H9 (cell line): ENCODE measurements at regions not wholly inside any gene's neighbourhood (a gene's known extent, or its start where the extent isn't known, plus 50 kb on each side); places are given as distances from the start of the nearest gene placed in this dataset.

Source experiments
- DNase-seq: peaks from one replicate; pipeline ENCODE4 v3.0.0-alpha.2; 2017
- H2AFZ ChIP-seq: one replicate; pipeline ENCODE4 v1.6.1; 2013; ENCODE audit warnings: mild to moderate bottlenecking, low read length, control low read depth, moderate library complexity
- H2AK5ac ChIP-seq: 2 replicates; pipeline ENCODE4 v1.6.1; 2013; ENCODE audit warnings: low read length, control low read depth, mixed read lengths; ENCODE audit not compliant: insufficient read length
- H2BK120ac ChIP-seq: one replicate; pipeline ENCODE4 v1.6.1; 2013; ENCODE audit warnings: low read depth, mild to moderate bottlenecking, low read length, control low read depth, inconsistent platforms; ENCODE audit not compliant: poor library complexity, severe bottlenecking
- H2BK12ac ChIP-seq: 2 replicates; pipeline ENCODE4 v1.6.1; 2013; ENCODE audit warnings: low read length, control low read depth, mixed read lengths, low read depth; ENCODE audit not compliant: insufficient read length
- H2BK15ac ChIP-seq: 2 replicates; pipeline ENCODE4 v1.6.1; 2013; ENCODE audit warnings: low read depth, low read length, control low read depth
- H2BK20ac ChIP-seq: one replicate; pipeline ENCODE4 v1.6.1; 2013; ENCODE audit warnings: low read depth, mild to moderate bottlenecking, low read length, control low read depth, inconsistent platforms; ENCODE audit not compliant: poor library complexity, severe bottlenecking
- H2BK5ac ChIP-seq: 2 replicates; pipeline ENCODE4 v1.6.1; 2013; ENCODE audit warnings: low read length, control low read depth, mixed read lengths; ENCODE audit not compliant: insufficient read length
- H3K14ac ChIP-seq: 2 replicates; pipeline ENCODE4 v1.6.1; 2013; ENCODE audit warnings: low read length, control low read depth; ENCODE audit not compliant: insufficient read depth
- H3K18ac ChIP-seq: 2 replicates; pipeline ENCODE4 v1.6.1; 2013; ENCODE audit warnings: low read depth, mild to moderate bottlenecking, mixed read lengths, low read length, control low read depth; ENCODE audit not compliant: insufficient read length
- H3K23ac ChIP-seq: 2 replicates; pipeline ENCODE4 v1.6.1; 2013; ENCODE audit warnings: low read length, control low read depth, mixed read lengths, low read depth; ENCODE audit not compliant: insufficient read length
- H3K23me2 ChIP-seq: 2 replicates; pipeline ENCODE4 v1.6.1; 2013; ENCODE audit warnings: low read depth, mild to moderate bottlenecking, mixed read lengths, low read length, control low read depth; ENCODE audit not compliant: insufficient read length, poor library complexity, severe bottlenecking
- H3K27ac ChIP-seq: 2 replicates; pipeline ENCODE4 v1.5.1; 2013; ENCODE audit warnings: low read length, control low read depth, mixed read lengths, low read depth; ENCODE audit not compliant: insufficient read length
- H3K27me3 ChIP-seq: 2 replicates; pipeline ENCODE4 v1.6.1; 2013; ENCODE audit warnings: low read length, control low read depth, inconsistent platforms; ENCODE audit not compliant: insufficient read depth
- H3K4ac ChIP-seq: 2 replicates; pipeline ENCODE4 v1.6.1; 2013; ENCODE audit warnings: low read depth, mild to moderate bottlenecking, control low read depth, inconsistent platforms, low read length, moderate library complexity
- H3K4me1 ChIP-seq: 2 replicates; pipeline ENCODE4 v1.6.1; 2013; ENCODE audit warnings: low read length, control low read depth, inconsistent platforms; ENCODE audit not compliant: insufficient read depth
- H3K4me2 ChIP-seq: 2 replicates; pipeline ENCODE4 v1.6.1; 2013; ENCODE audit warnings: low read length, control low read depth, mixed read lengths; ENCODE audit not compliant: insufficient read length, insufficient read depth
- H3K56ac ChIP-seq: 2 replicates; pipeline ENCODE4 v1.6.1; 2013; ENCODE audit warnings: low read depth, mild to moderate bottlenecking, mixed read lengths, low read length, control low read depth; ENCODE audit not compliant: insufficient read length
- H3K79me1 ChIP-seq: 2 replicates; pipeline ENCODE4 v1.6.1; 2013; ENCODE audit warnings: low read depth, mild to moderate bottlenecking, moderate library complexity, low read length, control low read depth, inconsistent platforms; ENCODE audit not compliant: insufficient read depth, poor library complexity, severe bottlenecking
- H3K79me2 ChIP-seq: 2 replicates; pipeline ENCODE4 v1.6.1; 2013; ENCODE audit warnings: low read length, control low read depth, inconsistent platforms; ENCODE audit not compliant: insufficient read depth
- H3K9ac ChIP-seq: 2 replicates; pipeline ENCODE4 v1.6.1; 2013; ENCODE audit warnings: low read length, control low read depth, mixed read lengths; ENCODE audit not compliant: insufficient read length; ENCODE audit errors: extremely low read depth
- H3K9me3 ChIP-seq: one replicate; pipeline ENCODE4 v1.6.1; 2013; ENCODE audit warnings: low read depth, low read length, inconsistent platforms; ENCODE audit not compliant: control insufficient read depth
- H3T11ph ChIP-seq: one replicate; pipeline ENCODE4 v1.6.1; 2013; ENCODE audit warnings: mild to moderate bottlenecking, low read length, control low read depth, inconsistent platforms
- H4K20me1 ChIP-seq: one replicate; pipeline ENCODE4 v1.6.1; 2013; ENCODE audit not compliant: control insufficient read depth, insufficient read length, insufficient read depth
- H4K5ac ChIP-seq: 2 replicates; pipeline ENCODE4 v1.6.1; 2013; ENCODE audit warnings: low read depth, mild to moderate bottlenecking, mixed read lengths, low read length, control low read depth; ENCODE audit not compliant: insufficient read length
- H4K8ac ChIP-seq: replicated peaks from 2 replicates; pipeline ENCODE4 v1.6.1; 2013; ENCODE audit warnings: low read length, control low read depth, mixed read lengths, low read depth; ENCODE audit not compliant: insufficient read length
- H4K91ac ChIP-seq: 2 replicates; pipeline ENCODE4 v1.6.1; 2013; ENCODE audit warnings: low read depth, mild to moderate bottlenecking, moderate library complexity, mixed read lengths, low read length, control low read depth; ENCODE audit not compliant: insufficient read length
- H3K27ac Mint-ChIP-seq, 3 experiments: 2 replicates in 2 of 3; 3 replicates in 1 of 3; pipeline ENCODE4 v1.8.0; 2020 to 2021; ENCODE audit warnings: mixed read lengths in 3 of 3, mild to moderate bottlenecking in 1 of 3, moderate library complexity in 1 of 3
- H3K27me3 Mint-ChIP-seq: 2 replicates; pipeline ENCODE4 v1.8.0; 2021; ENCODE audit warnings: low read depth, mild to moderate bottlenecking, moderate library complexity, mixed read lengths
- H3K36me3 Mint-ChIP-seq, 3 experiments: 2 replicates in 2 of 3; 3 replicates in 1 of 3; pipeline ENCODE4 v1.8.0; 2020 to 2021; ENCODE audit warnings: low read depth in 3 of 3, mixed read lengths in 3 of 3; ENCODE audit not compliant: insufficient read depth in 1 of 3
- H3K4me1 Mint-ChIP-seq, 2 experiments: 2 replicates each; pipeline ENCODE4 v1.8.0; 2020; ENCODE audit warnings: mixed read lengths in 2 of 2
- H3K4me3 Mint-ChIP-seq, 2 experiments: 2 replicates in 1 of 2; 3 replicates in 1 of 2; pipeline ENCODE4 v1.8.0; 2020 to 2021; ENCODE audit warnings: mild to moderate bottlenecking in 2 of 2, mixed read lengths in 2 of 2, moderate library complexity in 1 of 2
- H3K9me3 Mint-ChIP-seq, 2 experiments: 2 replicates in 1 of 2; 3 replicates in 1 of 2; pipeline ENCODE4 v1.8.0; 2020; ENCODE audit warnings: mild to moderate bottlenecking in 2 of 2, mixed read lengths in 2 of 2, moderate library complexity in 1 of 2
- WGBS: extraction: QIAGEN DNeasy Blood & Tissue Kit; methylation state at CpG from one replicate; pipeline ENCODE4 v1.1.7; 2013; ENCODE audit warnings: missing lambda C conversion rate, low lambda C conversion rate, mixed read lengths; ENCODE audit not compliant: insufficient read length; ENCODE audit errors: extremely low coverage; 5-methylcytosine and 5-hydroxymethylcytosine counted together
- TF ChIP-seq, protein P1 (sequence below): fragments of 200-600 bp; sonication (generic); conservative IDR thresholded peaks from 3 replicates; pipeline ENCODE4 v1.8.0; 2021; ENCODE audit warnings: antibody characterized with exemption, mild to moderate bottlenecking

DNA sequence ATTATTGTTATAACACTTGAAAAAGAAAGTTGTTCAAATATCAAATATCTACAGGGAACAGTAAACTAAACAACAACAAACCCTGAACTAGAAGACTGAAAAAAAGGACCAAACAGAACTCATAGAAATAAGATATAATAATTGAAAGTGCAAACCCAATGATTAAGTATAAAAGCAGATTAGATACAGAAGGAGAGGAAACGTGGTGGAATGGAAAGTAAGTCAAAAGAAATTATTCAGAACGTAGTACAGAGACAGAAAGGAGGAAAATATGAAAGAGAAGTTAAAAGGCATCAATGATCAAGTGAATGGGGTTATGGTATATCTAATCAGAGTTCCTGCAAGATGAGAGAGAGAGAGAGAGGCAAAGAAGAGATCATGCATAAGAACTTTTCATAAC, 174.2 kb upstream of the DACH1 start:
- Histone ChIP-seq H4K20me1 (no peaks in the 10 kb centered on the region), H3K9ac (no peak overlapping the region), H3T11ph (no peak overlapping the region), H4K8ac (no peak overlapping the region), H2BK12ac (no peak overlapping the region), H3K18ac (no peak overlapping the region), H4K91ac (no peak overlapping the region), H3K4ac (no peak overlapping the region), H3K23ac (no peak overlapping the region), H3K9me3 (no peaks in the 10 kb centered on the region), H2BK120ac (no peak overlapping the region), H3K27me3 (no peaks in the 10 kb centered on the region), H2BK15ac (no peak overlapping the region), H2BK20ac (no peak overlapping the region), H3K27ac (no peak overlapping the region), H3K4me1 (no peaks in the 10 kb centered on the region), H2AK5ac (no peak overlapping the region), H3K14ac (no peak overlapping the region), H2BK5ac (no peak overlapping the region), H4K5ac (no peak overlapping the region), H3K23me2 (no peaks in the 10 kb centered on the region), H3K56ac (no peak overlapping the region), H3K79me1 (no peaks in the 10 kb centered on the region), H2AFZ (no peak overlapping the region), H3K4me2 (no peak overlapping the region), H3K79me2 (no peaks in the 10 kb centered on the region)
- TF ChIP-seq, protein P1, sequence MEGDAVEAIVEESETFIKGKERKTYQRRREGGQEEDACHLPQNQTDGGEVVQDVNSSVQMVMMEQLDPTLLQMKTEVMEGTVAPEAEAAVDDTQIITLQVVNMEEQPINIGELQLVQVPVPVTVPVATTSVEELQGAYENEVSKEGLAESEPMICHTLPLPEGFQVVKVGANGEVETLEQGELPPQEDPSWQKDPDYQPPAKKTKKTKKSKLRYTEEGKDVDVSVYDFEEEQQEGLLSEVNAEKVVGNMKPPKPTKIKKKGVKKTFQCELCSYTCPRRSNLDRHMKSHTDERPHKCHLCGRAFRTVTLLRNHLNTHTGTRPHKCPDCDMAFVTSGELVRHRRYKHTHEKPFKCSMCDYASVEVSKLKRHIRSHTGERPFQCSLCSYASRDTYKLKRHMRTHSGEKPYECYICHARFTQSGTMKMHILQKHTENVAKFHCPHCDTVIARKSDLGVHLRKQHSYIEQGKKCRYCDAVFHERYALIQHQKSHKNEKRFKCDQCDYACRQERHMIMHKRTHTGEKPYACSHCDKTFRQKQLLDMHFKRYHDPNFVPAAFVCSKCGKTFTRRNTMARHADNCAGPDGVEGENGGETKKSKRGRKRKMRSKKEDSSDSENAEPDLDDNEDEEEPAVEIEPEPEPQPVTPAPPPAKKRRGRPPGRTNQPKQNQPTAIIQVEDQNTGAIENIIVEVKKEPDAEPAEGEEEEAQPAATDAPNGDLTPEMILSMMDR: no peak
- no peaks in the 10 kb centered on the region for H3K36me3 Mint-ChIP-seq
- H3K27me3 Mint-ChIP-seq: no peaks in the 10 kb centered on the region
- no peak for DNase-seq
- no peak overlapping the region for H3K4me3 Mint-ChIP-seq
- no CpG with 5 or more reads among the region's 2 CpGs for WGBS
- no peaks in the 10 kb centered on the region for H3K4me1 Mint-ChIP-seq
- no peaks in the 10 kb centered on the region for H3K9me3 Mint-ChIP-seq
- H3K27ac Mint-ChIP-seq: no peak overlapping the region
